A549 (cell line): ENCODE measurements at regions not wholly inside any gene's neighbourhood (a gene's known extent, or its start where the extent isn't known, plus 50 kb on each side); places are given as distances from the start of the nearest gene placed in this dataset.

ENCODE experiments used
- POLR2A ChIP-seq: IDR thresholded peaks from 2 replicates; pipeline ENCODE4 v1.6.1; 2012; ENCODE audit warnings: mild to moderate bottlenecking, low read length
- TF ChIP-seq, protein P1 (sequence below): fragments of 150-350 bp; IDR thresholded peaks from 2 replicates; pipeline ENCODE4 v1.6.1; 2014; ENCODE audit warnings: low read depth, mild to moderate bottlenecking, low read length

- TF ChIP-seq, protein P1, sequence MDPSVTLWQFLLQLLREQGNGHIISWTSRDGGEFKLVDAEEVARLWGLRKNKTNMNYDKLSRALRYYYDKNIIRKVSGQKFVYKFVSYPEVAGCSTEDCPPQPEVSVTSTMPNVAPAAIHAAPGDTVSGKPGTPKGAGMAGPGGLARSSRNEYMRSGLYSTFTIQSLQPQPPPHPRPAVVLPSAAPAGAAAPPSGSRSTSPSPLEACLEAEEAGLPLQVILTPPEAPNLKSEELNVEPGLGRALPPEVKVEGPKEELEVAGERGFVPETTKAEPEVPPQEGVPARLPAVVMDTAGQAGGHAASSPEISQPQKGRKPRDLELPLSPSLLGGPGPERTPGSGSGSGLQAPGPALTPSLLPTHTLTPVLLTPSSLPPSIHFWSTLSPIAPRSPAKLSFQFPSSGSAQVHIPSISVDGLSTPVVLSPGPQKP: no peak
- TF ChIP-seq POLR2A: no peak
These were observed 236.6 kb downstream of the GADD45G start for GRCh38 chr9:89841456-89841855.
